Stimulated activated CD4-positive, alpha-beta T cell treated with anti-CD3 and anti-CD28 coated beads, TNF-alpha, amount 100 ng/mL, for 24 hours (primary cell): ENCODE measurements at regions not wholly inside any gene's neighbourhood (a gene's known extent, or its start where the extent isn't known, plus 50 kb on each side); places are given as distances from the start of the nearest gene placed in this dataset.

Experiments used
- DNase-seq, 3 experiments: peaks; one replicate each; pipeline ENCODE4 v3.0.0-alpha.2; 2020; ENCODE audit warnings: low read depth in 3 of 3

DNA sequence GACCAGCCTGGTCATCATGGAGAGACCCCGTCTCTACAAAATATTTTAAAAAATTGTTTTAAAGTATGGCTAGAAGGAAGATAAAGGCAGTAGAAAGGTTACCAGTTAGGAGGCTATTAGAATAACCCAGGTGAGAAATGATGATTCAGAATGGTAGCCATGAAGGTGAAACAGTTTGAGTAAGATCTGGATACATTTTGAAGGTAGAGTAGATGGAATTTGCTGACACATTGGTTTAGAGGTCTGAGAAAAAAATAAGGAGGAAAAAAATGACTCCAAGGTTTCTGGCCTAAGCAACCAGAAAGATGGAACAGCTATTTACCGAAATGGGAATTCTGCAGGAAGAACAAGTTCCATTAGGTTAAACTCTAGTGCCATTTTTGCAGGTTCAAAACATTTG, 167.9 kb upstream of the TAB2 start:
- DNase-seq: no peak

DNA sequence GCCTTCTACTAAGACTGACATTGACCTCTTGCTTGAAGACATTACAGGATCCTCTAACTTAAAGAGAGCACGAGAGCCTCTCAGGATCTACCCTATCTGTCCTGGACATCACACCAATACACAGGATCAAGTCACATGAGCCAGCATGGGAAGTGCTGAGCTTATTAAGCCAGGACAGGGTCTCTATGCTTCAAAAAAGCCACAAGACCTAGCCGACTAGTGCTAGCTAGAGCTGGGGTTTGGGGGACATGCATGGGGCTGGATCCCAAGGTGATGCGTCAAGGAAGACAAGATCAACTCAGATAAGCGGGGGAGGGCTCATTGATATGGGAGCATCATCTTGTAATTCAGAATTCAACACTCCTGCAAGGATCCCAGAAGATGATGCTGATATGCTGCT, 167.2 kb upstream of the TAB2 start:
- no peak for DNase-seq

DNA sequence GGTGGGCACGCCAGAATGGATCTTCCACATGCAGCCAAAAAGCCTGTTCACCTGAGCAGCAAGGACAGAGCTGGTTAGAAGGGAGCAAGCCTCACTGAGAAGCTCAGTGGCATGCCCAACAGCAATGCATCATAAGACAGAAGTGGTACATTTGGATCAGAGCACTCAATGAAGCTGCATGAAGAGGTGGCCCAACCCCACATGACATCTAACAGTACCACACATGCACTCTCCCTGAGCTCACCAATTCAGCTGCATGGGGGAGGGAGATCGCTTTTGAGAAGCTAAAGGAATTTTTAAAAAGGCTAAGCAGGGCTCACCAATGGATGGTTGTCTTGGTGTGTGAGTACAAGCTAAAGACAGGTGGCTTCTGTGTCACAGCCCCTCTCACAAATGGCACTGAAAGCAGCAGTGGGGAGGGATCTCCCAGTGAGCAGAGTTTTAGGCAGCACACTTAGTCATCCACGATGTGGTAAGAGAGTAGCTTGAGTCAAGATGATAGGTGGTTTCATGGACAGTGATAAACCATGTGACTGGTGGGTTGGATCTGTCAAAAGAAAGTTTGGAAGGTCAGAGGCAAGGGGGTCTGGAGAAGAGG, 166.6 kb upstream of the TAB2 start:
- peak in 2 of 3 experiments; percentile 9 to 29 for DNase-seq

DNA sequence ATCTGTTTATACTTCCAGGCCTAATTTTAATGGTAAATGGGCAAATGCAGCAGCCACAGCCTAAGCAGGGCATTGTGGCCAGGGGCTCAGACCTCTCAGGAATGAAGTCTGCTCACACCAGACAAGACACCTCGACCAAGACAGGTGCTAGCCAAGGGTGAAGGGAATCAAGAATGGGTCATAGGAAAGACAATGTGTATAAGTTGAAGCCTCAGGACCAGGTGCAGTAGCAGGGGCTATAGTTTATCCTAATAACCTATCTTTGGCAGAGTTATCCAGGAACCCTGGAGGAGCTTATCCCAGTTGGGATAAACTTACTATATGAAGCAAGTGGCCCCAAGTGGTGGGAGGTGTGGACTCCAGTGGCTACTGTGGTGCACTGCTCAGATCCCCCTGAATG, 165.0 kb upstream of the TAB2 start:
- DNase-seq: no peak

DNA sequence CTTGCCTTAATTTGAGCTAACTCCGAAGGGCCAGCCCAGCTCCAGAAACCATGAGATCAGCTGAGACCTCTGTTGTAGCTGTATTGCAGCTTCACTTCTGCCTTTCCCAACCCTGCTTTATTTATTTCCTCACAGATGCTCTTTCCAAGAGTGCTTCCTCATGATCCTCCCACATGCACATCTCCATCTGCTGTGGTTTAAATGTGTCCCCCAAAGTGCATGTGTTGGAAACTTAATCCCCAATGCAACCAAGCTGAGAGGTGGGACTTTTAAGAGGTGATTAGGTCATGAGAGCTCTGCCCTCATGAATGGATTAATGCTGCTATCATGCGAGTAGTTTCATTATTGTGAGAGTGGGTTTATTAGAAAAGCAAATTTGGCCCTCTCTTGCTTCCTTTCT, 164.4 kb upstream of the TAB2 start:
- no peak for DNase-seq

DNA sequence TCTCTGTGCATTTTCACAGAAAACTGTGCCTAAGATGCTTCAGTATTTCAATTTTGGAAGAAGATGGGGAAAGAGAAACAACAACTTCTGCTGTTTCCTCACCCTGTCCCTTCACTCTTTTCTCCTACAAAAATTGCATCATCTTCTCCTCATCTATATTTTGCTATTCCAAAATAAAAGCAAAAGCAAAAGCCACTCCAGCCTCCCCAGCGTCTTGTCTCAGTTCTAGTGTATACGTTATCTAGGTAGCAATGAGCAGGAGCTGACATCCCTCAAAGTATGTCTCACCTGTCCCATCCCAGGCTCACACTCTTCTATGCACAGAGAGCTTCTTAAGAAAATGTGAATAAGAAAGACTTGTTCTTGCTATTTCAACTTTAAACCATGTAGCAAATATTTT, 163.8 kb upstream of the TAB2 start:
- no peak for DNase-seq

DNA sequence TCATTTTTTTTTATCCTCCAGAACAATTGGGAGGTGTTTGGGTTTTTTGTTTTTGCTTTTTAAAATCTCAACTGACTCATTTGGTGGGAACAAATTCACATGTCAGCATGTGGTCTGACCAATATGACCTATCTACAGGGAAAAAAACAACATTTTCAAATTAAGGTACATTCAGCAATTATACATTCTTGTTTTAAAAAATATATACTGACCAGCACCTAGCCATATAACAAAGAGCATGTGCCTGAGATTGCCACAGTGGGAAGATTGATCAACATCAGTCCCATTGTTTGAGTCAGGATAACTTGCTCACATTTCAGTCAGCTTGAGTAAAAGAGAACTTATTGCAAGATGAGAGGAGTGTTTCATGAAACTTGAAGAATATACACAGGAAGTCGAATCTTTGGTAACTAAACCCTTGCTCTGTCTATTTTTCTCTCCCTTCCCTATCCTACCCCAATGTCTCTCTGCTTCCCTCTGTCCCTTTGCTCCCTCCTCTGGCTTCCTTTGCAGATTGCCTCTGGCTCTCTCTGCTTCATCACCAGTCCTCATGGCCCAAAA, 163.2 kb upstream of the TAB2 start:
- DNase-seq: no peak

DNA sequence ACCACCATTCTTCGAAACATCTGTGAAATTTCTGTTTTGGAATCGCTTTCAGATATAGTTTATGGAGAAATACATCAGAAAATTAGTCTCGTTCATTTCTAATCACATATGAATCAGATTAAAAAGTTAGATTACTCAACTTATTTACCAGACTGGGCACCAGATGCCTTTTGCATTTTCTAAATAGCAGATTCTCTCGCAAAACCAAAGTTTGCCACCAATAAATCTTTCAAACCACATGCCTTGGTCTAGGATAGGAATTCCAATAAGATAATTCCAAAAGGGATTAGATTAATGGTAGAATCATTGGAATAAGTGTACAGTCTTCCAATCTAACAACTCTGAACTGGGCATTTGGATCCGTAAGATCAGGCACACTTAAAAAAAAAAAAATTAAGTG, 160.4 kb upstream of the TAB2 start:
- DNase-seq: no peak

DNA sequence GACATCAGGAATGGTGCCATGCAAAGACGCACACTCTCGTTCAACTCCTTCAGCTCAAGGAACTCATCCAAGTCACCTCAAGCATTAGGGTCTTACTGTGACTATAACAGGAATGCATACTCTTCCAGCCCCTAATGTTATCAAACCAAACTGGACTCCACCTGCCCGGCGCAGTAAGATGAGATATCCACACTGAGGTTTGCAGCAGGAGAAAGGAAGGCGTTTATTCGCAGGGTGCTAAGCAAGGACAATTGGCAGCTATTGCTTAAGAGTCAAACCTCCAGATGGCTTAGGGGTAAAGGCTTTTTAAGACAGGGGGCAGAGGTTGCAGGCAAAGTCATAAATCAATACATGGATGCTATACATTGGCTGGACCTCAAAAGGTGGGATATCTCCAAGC, 159.4 kb upstream of the TAB2 start:
- DNase-seq: no peak

DNA sequence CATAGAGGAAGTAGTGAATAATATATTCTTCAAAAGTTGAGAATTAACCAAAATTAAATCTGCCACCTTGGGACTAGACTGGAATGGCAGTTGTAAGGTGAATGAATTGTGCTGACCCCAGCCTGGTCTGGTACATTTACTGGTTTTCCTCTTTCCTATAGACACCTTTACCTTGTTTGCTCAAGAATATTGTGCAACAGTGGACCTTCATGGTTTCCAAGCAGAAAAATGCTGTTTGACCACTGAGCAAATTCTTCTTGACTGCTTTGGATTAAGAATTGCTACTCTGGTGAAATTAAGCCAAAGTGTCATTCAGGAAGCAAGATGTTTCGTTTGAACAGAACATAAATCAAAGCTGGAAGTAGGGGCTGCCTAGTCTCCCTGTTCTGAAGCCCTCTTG, 156.6 kb upstream of the TAB2 start:
- DNase-seq: no peak

DNA sequence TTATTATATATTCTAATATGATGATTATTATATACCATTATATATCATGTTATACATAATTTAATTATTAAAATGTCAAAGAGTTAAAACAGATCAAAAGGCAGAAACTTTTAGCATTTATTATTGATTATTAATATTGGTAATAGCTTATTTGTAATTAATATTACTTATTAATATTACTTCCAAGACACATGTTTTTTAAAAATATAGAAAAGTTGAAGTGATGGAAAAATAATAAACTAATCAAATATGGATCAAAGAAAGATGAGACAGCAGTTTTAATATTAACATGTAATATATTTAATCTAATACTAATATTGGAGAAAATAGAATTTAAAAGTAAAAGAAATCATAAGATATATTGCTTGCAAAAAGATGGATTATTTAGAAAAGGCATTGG, 154.6 kb upstream of the TAB2 start:
- DNase-seq: no peak

DNA sequence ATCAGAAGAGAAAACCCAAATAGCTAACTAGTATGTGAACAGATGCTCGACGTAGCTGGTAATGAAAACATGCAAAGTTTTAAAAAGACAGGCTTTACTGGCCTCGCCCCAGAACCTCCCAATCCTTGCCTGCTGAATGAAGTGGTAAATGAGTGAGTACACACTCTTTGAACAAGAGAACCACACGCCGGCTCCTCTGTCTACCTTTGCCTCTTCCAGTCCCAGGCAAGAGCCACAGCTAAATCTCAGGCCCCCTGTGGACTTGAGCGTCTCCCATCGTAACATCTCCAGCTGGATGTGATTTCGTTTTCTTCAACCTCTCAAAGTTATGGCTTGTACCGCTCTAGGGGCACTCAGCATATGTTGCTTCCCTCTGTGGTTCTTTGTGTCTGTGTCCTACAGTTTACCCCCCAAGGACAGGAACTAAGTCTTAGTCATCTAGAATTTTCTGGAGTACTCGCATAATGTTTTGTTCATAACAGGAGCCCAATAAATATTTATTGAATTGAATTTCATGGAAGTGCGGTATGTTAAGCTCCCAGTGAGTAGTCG, 153.2 kb upstream of the TAB2 start:
- DNase-seq: no peak

DNA sequence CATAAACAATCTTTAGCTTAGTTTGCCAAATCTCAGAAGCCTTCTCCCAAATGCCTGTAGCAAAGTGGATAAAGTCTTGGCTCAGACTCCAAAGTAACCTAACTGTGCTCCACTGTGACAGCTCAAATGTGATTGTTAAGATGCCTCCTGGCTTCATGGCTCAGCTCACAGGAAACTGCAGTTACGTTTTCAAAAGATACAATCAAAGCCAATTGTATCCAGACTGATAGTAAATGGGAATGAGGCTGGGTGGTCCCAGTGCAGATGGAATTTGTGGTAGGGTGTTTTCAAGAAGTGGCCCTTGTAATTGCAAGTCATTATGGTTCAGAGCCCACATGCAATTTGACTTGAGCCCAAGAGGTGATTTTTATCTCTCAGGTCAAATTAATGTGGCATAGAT, 151.2 kb upstream of the TAB2 start:
- DNase-seq: no peak

DNA sequence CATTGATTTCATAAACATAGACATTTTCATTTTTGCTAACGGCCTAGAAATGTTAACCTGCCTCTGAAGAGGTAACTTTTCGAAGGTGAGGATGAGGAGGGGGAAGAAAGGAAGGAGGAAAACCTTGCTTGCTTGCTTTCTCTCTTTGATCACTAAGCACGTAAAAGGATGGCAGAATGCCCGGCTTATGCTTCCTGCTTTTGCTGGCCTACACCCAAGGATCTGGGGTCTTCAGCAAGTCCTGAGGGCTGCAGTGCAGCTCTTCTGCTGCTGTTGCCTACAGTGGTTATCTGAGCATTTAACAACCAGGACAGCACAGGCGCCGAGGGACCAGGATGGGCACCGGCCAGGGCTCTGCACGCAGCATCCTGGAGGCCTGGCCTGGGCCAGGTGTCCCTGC, 150.8 kb upstream of the TAB2 start:
- no peak for DNase-seq

DNA sequence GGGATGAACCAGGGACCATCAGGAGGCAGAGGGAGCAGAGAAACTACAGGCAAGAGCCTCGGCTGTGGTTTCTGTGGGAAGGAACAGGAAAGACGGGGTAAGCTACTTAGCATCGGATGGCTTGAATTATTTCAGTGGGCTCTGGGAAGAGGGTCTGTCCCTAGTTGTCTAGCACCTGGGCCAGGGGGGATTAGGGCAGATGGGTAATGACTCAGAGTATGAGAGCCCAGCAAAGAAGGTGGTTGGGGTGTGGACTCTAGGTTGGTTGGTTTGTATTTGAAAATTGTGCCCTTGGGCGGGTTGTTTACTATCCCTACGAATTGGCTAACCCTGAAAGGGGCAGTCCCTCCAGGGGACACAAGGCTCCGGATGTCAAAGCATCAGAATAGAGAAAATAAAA, 148.5 kb upstream of the TAB2 start:
- no peak for DNase-seq

DNA sequence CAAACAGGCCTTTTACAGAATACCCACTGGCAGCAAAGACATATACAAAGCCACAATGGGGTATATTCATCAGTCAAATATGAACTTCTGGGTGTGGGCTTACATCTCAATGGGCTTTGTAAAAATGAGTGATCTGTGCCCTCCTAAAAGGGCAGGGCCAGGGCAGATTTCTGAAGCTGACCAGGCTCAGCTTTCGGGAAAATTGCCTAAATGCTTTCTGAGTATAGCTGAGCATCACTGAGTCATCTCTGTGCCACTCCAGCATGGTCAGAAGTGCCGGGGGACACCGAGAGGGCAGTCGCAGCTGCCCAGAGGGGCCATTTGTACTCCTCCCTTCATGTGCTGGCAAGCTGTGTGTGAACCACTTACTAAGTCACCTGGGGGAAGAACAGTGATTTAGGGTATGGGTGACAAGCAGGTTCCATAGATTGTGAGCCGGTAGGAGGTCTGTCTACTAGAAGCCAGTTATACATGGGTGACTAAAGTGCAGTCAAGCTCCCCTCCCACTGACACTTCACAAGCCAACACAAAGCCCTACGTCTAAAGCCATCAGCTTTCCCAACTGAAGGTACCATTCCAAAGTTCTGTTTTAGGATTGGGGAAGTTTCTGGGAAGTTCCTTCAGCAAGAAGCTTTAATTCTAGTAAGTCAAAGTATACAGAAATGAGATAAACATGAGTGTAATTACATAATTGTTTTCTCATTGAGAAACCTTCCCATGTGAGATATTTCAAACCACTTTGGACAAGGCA, 147.6 kb upstream of the TAB2 start:
- DNase-seq: no peak

DNA sequence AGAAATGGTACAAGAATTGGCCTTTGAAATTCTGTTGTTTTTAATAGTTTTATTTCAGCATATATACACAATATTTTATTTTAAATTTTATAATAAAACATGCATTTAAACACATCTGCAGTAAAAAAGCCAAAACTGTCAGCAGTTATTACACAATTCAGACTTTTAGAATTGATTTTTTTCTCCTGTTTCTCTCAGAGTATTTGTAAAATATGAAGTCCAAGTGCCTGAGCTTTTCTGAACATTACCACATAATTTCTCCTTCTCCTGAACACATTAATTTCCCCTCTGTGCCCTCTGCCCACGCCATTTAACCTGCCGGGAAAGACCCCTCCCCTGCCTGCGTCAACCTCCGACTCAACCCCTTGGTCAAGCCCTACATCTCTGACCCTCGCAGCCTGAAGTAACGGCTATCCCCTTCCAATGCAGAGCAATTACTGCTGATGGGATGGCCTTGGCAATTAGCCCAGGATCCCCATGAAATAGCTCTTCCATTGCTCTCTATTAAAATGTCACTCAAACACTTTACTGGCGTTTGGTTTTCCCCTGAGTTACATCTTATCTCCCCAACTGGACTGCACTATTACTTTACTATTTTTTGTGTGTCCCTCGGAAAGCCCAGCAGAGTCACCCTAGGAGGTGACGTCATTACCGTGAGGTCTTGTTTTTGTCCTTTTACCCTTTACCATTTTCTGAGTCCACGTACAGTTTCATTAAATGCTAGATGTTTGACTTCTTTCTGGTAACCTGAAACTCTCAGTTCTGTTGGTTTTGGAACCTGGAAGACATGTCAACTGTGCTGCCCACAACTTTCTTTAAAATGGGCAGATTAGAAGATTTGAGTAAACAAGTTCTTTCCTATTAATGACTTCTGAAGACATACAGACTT, 146.7 kb upstream of the TAB2 start:
- DNase-seq: no peak

DNA sequence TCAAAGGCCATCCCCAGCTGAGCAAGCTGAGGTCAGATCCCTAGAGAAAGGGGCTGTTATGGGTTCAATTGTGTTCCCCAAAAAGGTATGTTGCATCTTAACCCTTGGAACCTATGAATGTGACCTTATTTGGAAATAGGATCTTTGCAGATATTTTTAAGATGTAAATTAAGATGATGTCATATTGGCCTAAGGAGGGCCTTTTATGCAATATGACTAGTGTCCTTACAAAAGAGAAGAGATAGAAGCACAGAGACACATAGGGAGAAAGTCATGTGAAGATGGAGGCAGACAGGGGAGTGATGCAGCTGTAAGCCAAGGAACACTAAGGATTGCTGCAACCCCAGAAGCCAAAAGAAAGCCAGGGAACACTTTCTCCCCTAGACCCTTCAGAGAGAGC, 144.3 kb upstream of the TAB2 start:
- DNase-seq: no peak

DNA sequence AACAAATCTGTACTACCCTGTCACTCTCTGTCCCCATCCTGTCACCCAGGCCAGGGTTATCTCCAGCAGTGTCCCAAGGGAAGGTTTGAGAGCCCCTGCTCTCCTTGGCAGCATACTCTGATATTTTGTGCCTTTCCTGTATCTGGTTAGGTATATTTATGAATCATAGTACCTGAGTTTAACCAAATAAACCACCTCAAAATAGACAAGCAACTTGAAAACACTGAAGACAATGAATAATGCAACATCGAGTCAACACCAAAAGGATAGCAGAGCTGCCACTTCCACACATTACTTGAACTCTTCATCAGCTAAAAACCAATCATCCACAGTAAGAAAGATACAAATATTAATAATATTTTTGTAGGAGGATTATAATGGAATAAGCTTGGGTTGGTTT, 142.6 kb upstream of the TAB2 start:
- DNase-seq: no peak

DNA sequence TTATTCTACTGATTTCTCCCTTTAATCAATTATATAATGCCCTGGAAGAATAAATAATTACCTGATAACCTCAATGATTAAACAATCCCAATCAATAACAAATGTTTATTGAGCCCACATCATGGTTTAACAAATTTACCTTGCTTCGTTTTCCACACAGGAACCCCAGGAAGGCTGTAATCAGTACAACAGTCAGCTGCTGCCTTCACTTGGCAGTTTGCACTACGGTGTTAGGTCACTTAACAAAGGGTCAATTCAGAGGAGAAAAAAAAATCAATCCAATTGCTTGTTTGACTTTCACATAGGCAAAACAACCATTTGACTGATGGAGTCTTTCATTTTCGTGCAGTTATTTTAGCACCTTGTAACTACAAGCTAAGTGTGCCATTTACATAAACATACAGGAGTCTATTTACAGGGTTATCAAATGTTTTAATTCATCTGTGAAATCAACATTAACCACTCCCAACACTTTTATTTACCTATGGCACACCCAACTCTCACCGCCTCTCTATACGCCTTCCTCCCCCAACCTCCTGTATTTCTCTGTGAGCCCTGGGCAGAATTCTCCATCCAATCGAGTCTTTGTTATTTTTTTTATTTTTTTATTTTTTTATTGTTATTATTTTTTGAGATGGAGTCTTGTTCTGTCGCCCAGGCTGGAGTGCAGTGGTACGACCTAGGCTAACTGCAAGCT, 140.4 kb upstream of the TAB2 start:
- no peak for DNase-seq

DNA sequence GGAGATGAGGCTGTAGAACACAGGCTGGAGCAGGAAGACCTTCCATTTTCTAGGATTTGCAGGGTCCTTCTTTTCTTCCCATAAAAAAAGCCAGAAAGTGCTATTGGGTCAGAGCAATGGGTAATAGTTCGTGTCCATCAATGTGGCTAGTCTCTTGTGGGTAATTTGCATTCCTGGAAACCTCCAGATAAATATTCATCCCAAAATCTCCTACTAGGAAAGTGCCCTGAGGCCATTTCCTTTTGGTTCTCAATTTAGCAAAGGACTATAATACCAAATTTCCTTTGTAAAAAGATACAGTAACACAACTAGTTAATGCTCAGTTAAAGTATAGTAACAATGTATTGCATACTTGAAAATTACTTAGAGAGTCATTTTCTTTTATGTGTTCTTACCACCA, 138.1 kb upstream of the TAB2 start:
- no peak for DNase-seq

DNA sequence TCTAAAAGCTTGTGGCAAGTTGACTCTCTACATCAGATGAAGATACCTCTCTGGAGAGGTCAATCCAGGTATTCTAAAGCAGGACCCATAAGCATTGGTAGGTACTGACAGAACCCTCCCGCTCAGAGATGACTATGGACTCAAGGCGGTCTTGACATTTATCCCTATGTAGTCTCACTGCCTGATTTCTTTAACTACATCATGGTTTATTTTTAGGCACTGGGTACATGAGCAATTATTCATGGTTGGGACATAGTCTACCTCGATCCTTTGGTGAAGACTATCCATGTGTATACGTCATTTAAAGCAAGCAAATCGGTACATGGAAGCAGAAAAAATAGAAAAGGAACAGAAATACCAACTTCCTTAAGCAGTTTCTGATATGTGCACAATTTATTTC, 136.2 kb upstream of the TAB2 start:
- no peak for DNase-seq
